ENCODE measurements at regions not wholly inside any gene's neighbourhood (a gene's known extent, or its start where the extent isn't known, plus 50 kb on each side); places are given as distances from the start of the nearest gene placed in this dataset.
"Not testable (repeated sequence)": the region's sequence is repeated elsewhere in the genome, so short reads cannot be mapped to it uniquely, and the experiment has no call there.

GRCh38 chr6:27129095-27129815 lies 118.2 kb upstream of the PRSS16 start:
- intact Hi-C loops (cut with DNase I; ENCODE audit: low total_unique reads): no loop called here
- TF ChIP-seq, protein P1, sequence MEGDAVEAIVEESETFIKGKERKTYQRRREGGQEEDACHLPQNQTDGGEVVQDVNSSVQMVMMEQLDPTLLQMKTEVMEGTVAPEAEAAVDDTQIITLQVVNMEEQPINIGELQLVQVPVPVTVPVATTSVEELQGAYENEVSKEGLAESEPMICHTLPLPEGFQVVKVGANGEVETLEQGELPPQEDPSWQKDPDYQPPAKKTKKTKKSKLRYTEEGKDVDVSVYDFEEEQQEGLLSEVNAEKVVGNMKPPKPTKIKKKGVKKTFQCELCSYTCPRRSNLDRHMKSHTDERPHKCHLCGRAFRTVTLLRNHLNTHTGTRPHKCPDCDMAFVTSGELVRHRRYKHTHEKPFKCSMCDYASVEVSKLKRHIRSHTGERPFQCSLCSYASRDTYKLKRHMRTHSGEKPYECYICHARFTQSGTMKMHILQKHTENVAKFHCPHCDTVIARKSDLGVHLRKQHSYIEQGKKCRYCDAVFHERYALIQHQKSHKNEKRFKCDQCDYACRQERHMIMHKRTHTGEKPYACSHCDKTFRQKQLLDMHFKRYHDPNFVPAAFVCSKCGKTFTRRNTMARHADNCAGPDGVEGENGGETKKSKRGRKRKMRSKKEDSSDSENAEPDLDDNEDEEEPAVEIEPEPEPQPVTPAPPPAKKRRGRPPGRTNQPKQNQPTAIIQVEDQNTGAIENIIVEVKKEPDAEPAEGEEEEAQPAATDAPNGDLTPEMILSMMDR (IDR thresholded peaks at IDR 0.05): no peak
- no peak for TF ChIP-seq POLR2A (IDR thresholded peaks at IDR 0.05)
- no peaks in the 10 kb centered on the region for H3K36me3 ChIP-seq
- H3K27ac ChIP-seq: no peak overlapping the region
- no peak overlapping the region for H3K4me3 ChIP-seq
- H3K4me1 ChIP-seq: no peaks in the 10 kb centered on the region
- H3K27me3 ChIP-seq: no peaks in the 10 kb centered on the region
- no peaks in the 10 kb centered on the region for H3K9me3 ChIP-seq
- DNase-seq: no peak

- intact Hi-C loops (cut with DNase I; ENCODE audit: low total_unique reads): no loop called here
- H3K4me1 ChIP-seq: no peaks in the 10 kb centered on the region
- DNase-seq: no peak
- no peak overlapping the region for H3K4me3 ChIP-seq
- no peaks in the 10 kb centered on the region for H3K27me3 ChIP-seq
- no peaks in the 10 kb centered on the region for H3K36me3 ChIP-seq
- TF ChIP-seq, protein P1 (IDR thresholded peaks at IDR 0.05): no peak
- no peak for TF ChIP-seq POLR2A (IDR thresholded peaks at IDR 0.05)
- H3K27ac ChIP-seq: no peak overlapping the region
- H3K9me3 ChIP-seq: no peaks in the 10 kb centered on the region
Measured at GRCh38 chr6:27129917-27130316, 117.6 kb upstream of the PRSS16 start.

GRCh38 chr6:27130668-27131428 lies 116.7 kb upstream of the PRSS16 start:
- Histone ChIP-seq H3K4me1 (no peaks in the 10 kb centered on the region), H3K27me3 (no peaks in the 10 kb centered on the region), H3K9me3 (no peaks in the 10 kb centered on the region), H3K36me3 (no peaks in the 10 kb centered on the region), H3K27ac (peak overlapping the region; percentile 84 to 94), H3K4me3 (peak overlapping the region; percentile 45 to 59)
- intact Hi-C loops (cut with DNase I; ENCODE audit: low total_unique reads): no loop called here
- no peak for TF ChIP-seq POLR2A (IDR thresholded peaks at IDR 0.05)
- TF ChIP-seq, protein P1 (IDR thresholded peaks at IDR 0.05): no peak
- no peak for DNase-seq

- DNase-seq; intact Hi-C loops (cut with DNase I; ENCODE audit: low total_unique reads); H3K9me3 ChIP-seq; H3K27me3 ChIP-seq; H3K4me1 ChIP-seq; H3K36me3 ChIP-seq: not testable (repeated sequence)
- Histone ChIP-seq H3K27ac (peak overlapping the region; percentile 84 to 94), H3K4me3 (peak overlapping the region; percentile 45 to 59)
Measured at GRCh38 chr6:27132282-27132531, 115.3 kb upstream of the PRSS16 start.

DNA sequence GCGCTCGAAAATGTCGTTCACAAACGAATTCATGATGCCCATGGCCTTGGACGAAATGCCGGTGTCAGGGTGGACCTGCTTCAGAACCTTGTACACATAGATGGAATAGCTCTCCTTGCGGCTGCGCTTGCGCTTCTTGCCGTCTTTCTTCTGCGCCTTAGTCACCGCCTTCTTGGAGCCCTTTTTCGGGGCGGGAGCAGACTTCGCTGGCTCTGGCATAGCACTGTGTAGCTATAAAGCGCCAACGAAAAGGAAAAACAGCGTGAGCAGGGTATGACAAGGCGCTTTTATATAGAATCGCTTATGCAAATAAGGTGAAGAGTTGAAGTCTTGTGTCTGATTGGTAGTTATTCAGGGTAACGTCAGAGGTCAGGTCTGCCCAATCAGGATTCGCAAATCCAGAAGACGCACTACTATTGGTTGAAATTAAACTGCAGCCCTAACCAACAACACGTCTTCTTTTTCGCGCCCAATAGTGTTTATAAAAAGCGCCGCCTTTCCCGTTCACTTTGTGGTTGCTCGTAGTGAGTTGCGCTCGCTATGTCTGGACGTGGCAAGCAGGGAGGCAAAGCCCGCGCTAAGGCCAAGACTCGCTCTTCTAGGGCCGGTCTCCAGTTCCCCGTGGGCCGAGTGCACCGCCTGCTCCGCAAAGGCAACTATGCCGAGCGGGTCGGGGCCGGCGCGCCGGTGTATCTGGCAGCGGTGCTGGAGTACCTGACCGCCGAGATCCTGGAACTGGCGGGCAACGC lies 114.8 kb upstream of the PRSS16 start:
- TF ChIP-seq, protein P1 (IDR thresholded peaks at IDR 0.05): peak in 1 of 4 experiments; percentile 6
- peak; percentile 77 to 97 for TF ChIP-seq POLR2A (IDR thresholded peaks at IDR 0.05)
- Histone ChIP-seq H3K4me1 (no peaks in the 10 kb centered on the region), H3K4me3 (peak overlapping the region; percentile 46 to 59), H3K27ac (peak overlapping the region; percentile 84 to 94), H3K36me3 (no peaks in the 10 kb centered on the region), H3K27me3 (no peaks in the 10 kb centered on the region), H3K9me3 (no peaks in the 10 kb centered on the region)
- intact Hi-C loops (cut with DNase I; ENCODE audit: low total_unique reads): no loop called here
- DNase-seq: peak; percentile 84 to 94

Measured in uterus (tissue), 3 donors.